GM10248 (cell line): ENCODE measurements at regions not wholly inside any gene's neighbourhood (a gene's known extent, or its start where the extent isn't known, plus 50 kb on each side); places are given as distances from the start of the nearest gene placed in this dataset.
"Not testable (repeated sequence)": the region's sequence is repeated elsewhere in the genome, so short reads cannot be mapped to it uniquely, and the experiment has no call there.

Source experiments
- CTCF ChIA-PET: fragments of 300-600 bp; sonication (Branson Sonifier 250); formaldehyde crosslinking; extraction: SDS; loops from one replicate; lab custom pipeline; 2021; ENCODE audit warnings: antibody characterized with exemption; lab: Yijun Ruan, JAX
- POLR2A ChIA-PET: fragments of 350-650 bp; sonication (Branson Sonifier 250); formaldehyde crosslinking; extraction: SDS; loops from one replicate; lab custom pipeline; 2020; ENCODE audit warnings: antibody characterized with exemption; lab: Yijun Ruan, JAX
- DNase-seq: peaks from one replicate; pipeline ENCODE4 v3.0.0; 2012; ENCODE audit errors: extremely low spot score
- CTCF ChIP-seq: IDR thresholded peaks from 2 replicates; pipeline ENCODE4 v1.5.1; 2012; ENCODE audit warnings: mild to moderate bottlenecking, low read depth; ENCODE audit errors: extremely low read depth, missing control alignments, control extremely low read depth

DNA sequence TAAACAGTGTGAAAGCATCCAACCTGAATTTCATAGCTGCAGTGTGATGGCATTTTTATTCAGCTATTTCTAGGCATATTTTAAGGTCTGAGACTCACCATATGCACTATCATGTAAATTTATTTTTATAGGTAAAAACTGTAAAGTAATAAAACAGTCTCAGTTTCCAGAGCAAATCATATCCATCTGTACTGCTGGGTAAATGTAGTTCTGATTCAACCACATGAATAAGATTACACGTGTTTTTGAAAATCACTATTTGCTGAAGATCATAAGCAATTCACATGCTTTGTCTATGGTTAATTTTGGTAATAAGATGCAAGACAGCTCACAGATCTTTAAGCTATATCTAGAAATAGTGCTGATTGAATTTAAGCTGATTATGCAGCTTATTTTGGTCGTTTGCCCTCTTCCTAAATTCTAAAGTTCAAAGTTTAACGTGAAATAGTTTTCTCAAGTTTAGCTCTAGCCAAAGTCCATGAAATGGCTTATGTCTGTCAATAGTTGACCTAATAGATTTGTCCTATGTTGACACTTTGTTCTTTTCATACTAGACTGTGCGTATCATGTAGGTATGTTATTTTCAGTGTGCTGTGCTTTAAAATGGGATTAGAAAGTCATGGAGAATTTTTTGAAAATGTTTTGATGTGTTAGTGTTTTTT, 489.0 kb downstream of the USP25 start:
- DNase-seq, result peak; percentile 6
- POLR2A ChIA-PET, result no interaction called here
- CTCF ChIA-PET, result interaction anchor here (1.1 to 1.8 kb wide), 3 partner anchors 9 to 15 kb away, joined by 3 to 4 read pairs (median 4); no protein-coding TSS in a partner anchor
- no peak for TF ChIP-seq CTCF

DNA sequence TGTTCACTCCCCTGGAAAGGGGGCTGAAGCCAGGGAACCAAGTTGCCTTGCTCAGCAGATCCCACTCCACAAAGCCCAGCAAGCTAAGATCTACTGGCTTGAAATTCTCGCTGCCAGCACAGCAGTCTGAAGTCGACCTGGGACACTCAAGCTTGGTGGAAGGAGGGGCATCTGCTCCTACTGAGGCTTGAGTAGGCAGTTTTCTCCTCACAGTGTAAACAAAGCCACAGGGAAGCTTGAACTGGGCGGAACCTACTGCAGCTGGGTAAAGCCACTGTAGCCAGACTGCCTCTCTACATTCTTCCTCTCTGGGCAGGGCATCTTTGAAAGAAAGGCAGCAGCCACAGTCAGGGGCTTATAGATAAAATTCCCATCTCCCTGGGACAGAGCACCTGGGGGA, 495.0 kb downstream of the USP25 start:
- CTCF ChIA-PET, result interaction anchor here (1.0 to 1.4 kb wide), 2 partner anchors 11 to 12 kb away, joined by 3 read pairs; no protein-coding TSS in a partner anchor
- POLR2A ChIA-PET, DNase-seq: not testable (repeated sequence)

GRCh38 chr21:16239659-16240265, 510.0 kb downstream of the USP25 start:
- TF ChIP-seq CTCF, result no peak
- DNase-seq, result no peak
- ChIA-PET POLR2A (no interaction called here), CTCF (no interaction called here)

DNA sequence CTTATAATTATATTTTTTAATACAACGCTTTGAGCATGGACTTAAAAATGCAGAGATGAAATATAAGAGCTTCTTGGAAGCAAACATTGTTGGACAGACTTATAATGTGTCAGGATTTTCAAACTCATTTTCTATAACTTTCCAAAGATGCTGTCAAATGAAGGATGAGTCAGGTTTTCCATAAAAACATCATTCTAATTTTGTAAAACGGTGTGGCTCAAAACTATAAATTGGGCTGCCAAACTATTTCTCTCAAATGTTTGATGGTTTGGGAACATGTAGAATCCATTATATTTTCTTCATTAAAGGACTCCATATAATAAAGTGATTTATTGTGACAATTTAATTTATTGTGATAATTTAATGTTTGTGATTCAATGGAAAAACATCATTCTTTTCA, 511.2 kb downstream of the USP25 start:
- TF ChIP-seq CTCF, result no peak
- ChIA-PET CTCF (no interaction called here), POLR2A (no interaction called here)
- DNase-seq, result no peak

- TF ChIP-seq CTCF, result no peak
- CTCF ChIA-PET, result no interaction called here
- POLR2A ChIA-PET, result no interaction called here
- DNase-seq, result no peak
Observed at GRCh38 chr21:16241479-16241963, 511.7 kb downstream of the USP25 start.

GRCh38 chr21:16243396-16243795, 513.6 kb downstream of the USP25 start:
- DNase-seq, result no peak
- ChIA-PET CTCF (interaction anchor here (2.0 kb wide), 1 partner anchor 15 kb away, joined by 5 read pairs; no protein-coding TSS in a partner anchor), POLR2A (no interaction called here)
- TF ChIP-seq CTCF, result no peak

DNA sequence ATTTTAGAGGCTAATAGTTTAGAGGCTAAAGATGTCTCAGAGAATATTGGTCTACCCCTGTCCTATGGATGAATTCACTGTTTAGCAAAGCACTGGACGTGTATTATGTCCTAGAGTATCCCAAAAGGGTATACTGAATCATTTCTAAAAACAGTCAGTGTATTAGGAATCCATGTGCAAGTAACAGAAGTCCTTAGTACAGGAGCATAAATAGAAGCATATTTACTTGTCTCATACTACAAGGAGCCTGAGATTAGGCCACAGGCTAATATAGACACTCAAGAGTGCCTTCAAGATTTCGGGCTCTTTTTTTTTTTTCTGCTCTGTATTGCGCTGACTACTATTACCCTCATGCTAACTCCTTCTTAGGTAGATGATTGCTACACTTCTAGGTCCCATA, 518.9 kb downstream of the USP25 start:
- CTCF ChIA-PET, result no interaction called here
- no peak for DNase-seq
- POLR2A ChIA-PET, result no interaction called here
- no peak for TF ChIP-seq CTCF
